GM23338 (cell line): ENCODE measurements at regions not wholly inside any gene's neighbourhood (a gene's known extent, or its start where the extent isn't known, plus 50 kb on each side); places are given as distances from the start of the nearest gene placed in this dataset. TPM values are rescaled to one million over a fixed set of nuclear protein-coding genes. Genes with fewer than 3 reads are reported as not detected.

Source experiments
- ATAC-seq: fragments of 200-7000 bp; cut with Tn5 transposase; 3 replicates; pipeline ENCODE4 v1.9.1; 2020
- DNase-seq: peaks from one replicate; pipeline ENCODE4 v3.0.0-alpha.2; 2015; ENCODE audit warnings: low spot score
- H2AFZ ChIP-seq: fragments of 200-600 bp; sonication (generic); 2 replicates; pipeline ENCODE4 v1.8.0; 2016; ENCODE audit warnings: antibody characterized with exemption, mild to moderate bottlenecking, moderate library complexity
- H3F3A ChIP-seq: fragments of 200-600 bp; sonication (generic); replicated peaks from 2 replicates; pipeline ENCODE4 v1.8.0; 2017; ENCODE audit warnings: antibody characterized with exemption, mixed run types, low read depth
- H3K27ac ChIP-seq: fragments of 200-600 bp; sonication (generic); 2 replicates; pipeline ENCODE4 v1.6.1; 2016; ENCODE audit warnings: low read depth
- H3K27me3 ChIP-seq: fragments of 200-600 bp; sonication (generic); 2 replicates; pipeline ENCODE4 v1.8.0; 2016; ENCODE audit warnings: mild to moderate bottlenecking, mixed run types, moderate library complexity; ENCODE audit not compliant: insufficient read depth
- H3K36me3 ChIP-seq: fragments of 200-600 bp; sonication (generic); 2 replicates; pipeline ENCODE4 v1.8.0; 2016; ENCODE audit warnings: mild to moderate bottlenecking; ENCODE audit not compliant: insufficient read depth
- H3K4me1 ChIP-seq: fragments of 200-600 bp; sonication (generic); 2 replicates; pipeline ENCODE4 v1.8.0; 2016; ENCODE audit warnings: mild to moderate bottlenecking, moderate library complexity; ENCODE audit not compliant: insufficient read depth
- H3K4me2 ChIP-seq: fragments of 200-600 bp; sonication (generic); 2 replicates; pipeline ENCODE4 v1.7.1; 2017; ENCODE audit warnings: mixed run types
- H3K4me3 ChIP-seq: fragments of 200-600 bp; sonication (generic); 2 replicates; pipeline ENCODE4 v1.6.1; 2016; ENCODE audit warnings: mixed run types
- H3K79me2 ChIP-seq: fragments of 200-600 bp; sonication (generic); replicated peaks from 2 replicates; pipeline ENCODE4 v1.8.0; 2017; ENCODE audit warnings: mild to moderate bottlenecking; ENCODE audit not compliant: insufficient read depth
- H3K9me2 ChIP-seq: fragments of 200-600 bp; sonication (generic); 2 replicates; pipeline ENCODE4 v1.8.0; 2017; ENCODE audit not compliant: insufficient read depth
- H4K20me1 ChIP-seq: fragments of 200-600 bp; sonication (generic); replicated peaks from 2 replicates; pipeline ENCODE4 v1.8.0; 2017; ENCODE audit warnings: mild to moderate bottlenecking; ENCODE audit not compliant: insufficient read depth
- H3K27ac Mint-ChIP-seq: 2 replicates; pipeline ENCODE4 v1.8.0; 2020; ENCODE audit warnings: inconsistent platforms, mild to moderate bottlenecking, moderate library complexity, mixed read lengths
- H3K27me3 Mint-ChIP-seq: 3 replicates; pipeline ENCODE4 v1.8.0; 2022; ENCODE audit warnings: low read depth, mild to moderate bottlenecking, moderate library complexity, mixed read lengths, inconsistent platforms; ENCODE audit not compliant: insufficient read depth, poor library complexity
- H3K36me3 Mint-ChIP-seq: 3 replicates; pipeline ENCODE4 v1.8.0; 2021; ENCODE audit warnings: low read depth, mild to moderate bottlenecking, inconsistent platforms, moderate library complexity, mixed read lengths
- H3K4me1 Mint-ChIP-seq: 3 replicates; pipeline ENCODE4 v1.8.0; 2020; ENCODE audit warnings: mild to moderate bottlenecking, inconsistent platforms, mixed read lengths
- H3K4me3 Mint-ChIP-seq: 3 replicates; pipeline ENCODE4 v1.8.0; 2021; ENCODE audit warnings: moderate library complexity, mild to moderate bottlenecking, inconsistent platforms, mixed read lengths
- H3K9me3 Mint-ChIP-seq: 3 replicates; pipeline ENCODE4 v1.8.0; 2020; ENCODE audit warnings: moderate library complexity, mild to moderate bottlenecking, inconsistent platforms, mixed read lengths
- CREB1 ChIP-seq: fragments of 250-450 bp; sonication (Bioruptor Pico); IDR thresholded peaks from 2 replicates; pipeline ENCODE4 v1.5.0; 2020; ENCODE audit warnings: low read depth, mild to moderate bottlenecking, moderate library complexity
- NANOG ChIP-seq: IDR thresholded peaks from 2 replicates; pipeline ENCODE4 v1.6.1; 2016; ENCODE audit warnings: antibody characterized with exemption, borderline replicate concordance
- POLR2AphosphoS5 ChIP-seq: IDR thresholded peaks from 2 replicates; pipeline ENCODE4 v1.6.1; 2016; ENCODE audit warnings: antibody characterized with exemption, low read depth
- small RNA-seq: library from RNA; depleted of rRNA; stranded (forward); fragments of <200 nt; gene quantifications from one replicate; pipeline ENCODE3, GENCODE V24; 2014; ENCODE audit warnings: low replicate concordance
- TF ChIP-seq, protein P1 (sequence below): IDR thresholded peaks from 2 replicates; pipeline ENCODE4 v1.6.1; 2016; ENCODE audit warnings: antibody characterized with exemption
- TF ChIP-seq, protein P2 (sequence below): IDR thresholded peaks from one replicate; pipeline ENCODE4 v1.6.1; 2018; ENCODE audit warnings: antibody characterized with exemption; ENCODE audit not compliant: unreplicated experiment
- TF ChIP-seq, protein P3 (sequence below), 2 experiments: fragments of 200-600 bp in 1 of 2; sonication (generic) in 1 of 2; conservative IDR thresholded peaks; 2 replicates each; pipeline versions ENCODE4 v1.5.1 to v1.6.1; 2016 to 2017; ENCODE audit warnings: antibody characterized with exemption in 2 of 2, low read depth in 2 of 2, mild to moderate bottlenecking in 2 of 2, moderate library complexity in 1 of 2

DNA sequence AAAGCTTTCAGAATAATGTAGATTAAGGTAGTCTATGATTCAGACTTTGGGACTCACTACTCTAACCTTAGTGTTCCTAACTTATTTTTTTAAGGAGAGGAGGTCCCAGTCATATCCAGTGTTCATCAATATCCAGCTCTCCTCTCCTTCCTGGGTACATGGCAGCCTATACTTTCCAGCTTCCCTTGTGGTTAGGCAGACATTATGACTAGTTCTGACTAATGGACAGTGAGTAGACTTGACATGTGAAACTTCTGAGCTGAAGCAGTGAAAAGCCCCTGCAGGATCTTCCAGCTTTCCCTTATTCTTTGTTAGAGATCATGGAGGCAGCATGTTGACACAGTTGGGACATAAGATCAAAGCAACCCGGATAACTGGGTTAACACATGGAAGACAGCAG, 144.2 kb downstream of the PTPRU start (continued):
- TF ChIP-seq, protein P1, sequence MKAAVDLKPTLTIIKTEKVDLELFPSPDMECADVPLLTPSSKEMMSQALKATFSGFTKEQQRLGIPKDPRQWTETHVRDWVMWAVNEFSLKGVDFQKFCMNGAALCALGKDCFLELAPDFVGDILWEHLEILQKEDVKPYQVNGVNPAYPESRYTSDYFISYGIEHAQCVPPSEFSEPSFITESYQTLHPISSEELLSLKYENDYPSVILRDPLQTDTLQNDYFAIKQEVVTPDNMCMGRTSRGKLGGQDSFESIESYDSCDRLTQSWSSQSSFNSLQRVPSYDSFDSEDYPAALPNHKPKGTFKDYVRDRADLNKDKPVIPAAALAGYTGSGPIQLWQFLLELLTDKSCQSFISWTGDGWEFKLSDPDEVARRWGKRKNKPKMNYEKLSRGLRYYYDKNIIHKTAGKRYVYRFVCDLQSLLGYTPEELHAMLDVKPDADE, result no peak
- no peak for TF ChIP-seq NANOG
- no peak for TF ChIP-seq CREB1 (CRISPR knock-in tag)
- no peak for TF ChIP-seq POLR2AphosphoS5

GRCh38 chr1:29379443-29380073, 143.2 kb downstream of the PTPRU start:
- no peaks in the 10 kb centered on the region for H4K20me1 ChIP-seq
- H3K27ac ChIP-seq, result no peak overlapping the region
- H3K9me2 ChIP-seq, result no peaks in the 10 kb centered on the region
- TF ChIP-seq, protein P2, sequence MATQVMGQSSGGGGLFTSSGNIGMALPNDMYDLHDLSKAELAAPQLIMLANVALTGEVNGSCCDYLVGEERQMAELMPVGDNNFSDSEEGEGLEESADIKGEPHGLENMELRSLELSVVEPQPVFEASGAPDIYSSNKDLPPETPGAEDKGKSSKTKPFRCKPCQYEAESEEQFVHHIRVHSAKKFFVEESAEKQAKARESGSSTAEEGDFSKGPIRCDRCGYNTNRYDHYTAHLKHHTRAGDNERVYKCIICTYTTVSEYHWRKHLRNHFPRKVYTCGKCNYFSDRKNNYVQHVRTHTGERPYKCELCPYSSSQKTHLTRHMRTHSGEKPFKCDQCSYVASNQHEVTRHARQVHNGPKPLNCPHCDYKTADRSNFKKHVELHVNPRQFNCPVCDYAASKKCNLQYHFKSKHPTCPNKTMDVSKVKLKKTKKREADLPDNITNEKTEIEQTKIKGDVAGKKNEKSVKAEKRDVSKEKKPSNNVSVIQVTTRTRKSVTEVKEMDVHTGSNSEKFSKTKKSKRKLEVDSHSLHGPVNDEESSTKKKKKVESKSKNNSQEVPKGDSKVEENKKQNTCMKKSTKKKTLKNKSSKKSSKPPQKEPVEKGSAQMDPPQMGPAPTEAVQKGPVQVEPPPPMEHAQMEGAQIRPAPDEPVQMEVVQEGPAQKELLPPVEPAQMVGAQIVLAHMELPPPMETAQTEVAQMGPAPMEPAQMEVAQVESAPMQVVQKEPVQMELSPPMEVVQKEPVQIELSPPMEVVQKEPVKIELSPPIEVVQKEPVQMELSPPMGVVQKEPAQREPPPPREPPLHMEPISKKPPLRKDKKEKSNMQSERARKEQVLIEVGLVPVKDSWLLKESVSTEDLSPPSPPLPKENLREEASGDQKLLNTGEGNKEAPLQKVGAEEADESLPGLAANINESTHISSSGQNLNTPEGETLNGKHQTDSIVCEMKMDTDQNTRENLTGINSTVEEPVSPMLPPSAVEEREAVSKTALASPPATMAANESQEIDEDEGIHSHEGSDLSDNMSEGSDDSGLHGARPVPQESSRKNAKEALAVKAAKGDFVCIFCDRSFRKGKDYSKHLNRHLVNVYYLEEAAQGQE, result no peak
- TF ChIP-seq, protein P3, sequence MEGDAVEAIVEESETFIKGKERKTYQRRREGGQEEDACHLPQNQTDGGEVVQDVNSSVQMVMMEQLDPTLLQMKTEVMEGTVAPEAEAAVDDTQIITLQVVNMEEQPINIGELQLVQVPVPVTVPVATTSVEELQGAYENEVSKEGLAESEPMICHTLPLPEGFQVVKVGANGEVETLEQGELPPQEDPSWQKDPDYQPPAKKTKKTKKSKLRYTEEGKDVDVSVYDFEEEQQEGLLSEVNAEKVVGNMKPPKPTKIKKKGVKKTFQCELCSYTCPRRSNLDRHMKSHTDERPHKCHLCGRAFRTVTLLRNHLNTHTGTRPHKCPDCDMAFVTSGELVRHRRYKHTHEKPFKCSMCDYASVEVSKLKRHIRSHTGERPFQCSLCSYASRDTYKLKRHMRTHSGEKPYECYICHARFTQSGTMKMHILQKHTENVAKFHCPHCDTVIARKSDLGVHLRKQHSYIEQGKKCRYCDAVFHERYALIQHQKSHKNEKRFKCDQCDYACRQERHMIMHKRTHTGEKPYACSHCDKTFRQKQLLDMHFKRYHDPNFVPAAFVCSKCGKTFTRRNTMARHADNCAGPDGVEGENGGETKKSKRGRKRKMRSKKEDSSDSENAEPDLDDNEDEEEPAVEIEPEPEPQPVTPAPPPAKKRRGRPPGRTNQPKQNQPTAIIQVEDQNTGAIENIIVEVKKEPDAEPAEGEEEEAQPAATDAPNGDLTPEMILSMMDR (conservative IDR thresholded peaks at IDR 0.05; ENCODE audit: low read depth in 2 of 2), result peak; percentile 90 to 99
- no peaks in the 10 kb centered on the region for H3K27me3 ChIP-seq
- peaks cover 28% of the 10 kb centered on the region for H3K36me3 Mint-ChIP-seq
- H3K27me3 Mint-ChIP-seq, result peaks cover 10% of the 10 kb centered on the region
- peak; percentile 90 for ATAC-seq
- H3K27ac Mint-ChIP-seq, result no peak overlapping the region
- peaks cover 10% of the 10 kb centered on the region for H3K36me3 ChIP-seq
- H3K4me3 Mint-ChIP-seq, result no peak overlapping the region
- H3K4me1 Mint-ChIP-seq, result peaks cover 11% of the 10 kb centered on the region
- H3K9me3 Mint-ChIP-seq, result peaks cover 64% of the 10 kb centered on the region
- no peaks in the 10 kb centered on the region; the same call in 1 of the 2 replicates for H3K4me1 ChIP-seq
- DNase-seq, result peak; percentile 89
- H3K4me2 ChIP-seq, result no peak overlapping the region
- no peaks in the 10 kb centered on the region for H3F3A ChIP-seq
- no peak overlapping the region for H2AFZ ChIP-seq
- H3K79me2 ChIP-seq, result no peaks in the 10 kb centered on the region
- H3K4me3 ChIP-seq, result no peak overlapping the region

Small RNAs in the stretch of these regions (small RNA-seq; reads per million reads assigned to genes)
- not detected for gene AL021921.1
